ENCODE measurements at regions not wholly inside any gene's neighbourhood (a gene's known extent, or its start where the extent isn't known, plus 50 kb on each side); places are given as distances from the start of the nearest gene placed in this dataset.

DNA sequence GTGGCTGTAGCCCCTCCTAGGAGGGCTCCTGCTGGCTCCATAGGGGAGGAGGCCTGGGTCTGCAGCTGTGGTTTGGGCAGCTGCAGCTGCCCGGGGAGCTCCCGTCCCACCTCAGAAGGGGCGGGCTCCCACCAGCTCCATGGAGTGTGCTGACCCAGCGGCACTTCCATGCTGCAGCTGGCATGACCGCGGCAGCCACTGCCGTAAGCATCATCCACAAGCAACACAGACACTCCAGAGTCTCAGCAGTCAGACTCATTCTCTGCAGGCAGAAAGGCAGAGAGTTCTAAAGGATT lies 660.1 kb upstream of the RAB6C start:
- Histone ChIP-seq H3K79me2 (no peaks in the 10 kb centered on the region), H3K4me3 (no peak overlapping the region), H3K4me1 (ENCODE audit: insufficient read depth) (no peaks in the 10 kb centered on the region), H2AFZ (no peak overlapping the region), H3K27ac (no peak overlapping the region), H3K36me3 (replicated peaks; ENCODE audit: insufficient read depth, low read depth) (no peaks in the 10 kb centered on the region), H3K27me3 (no peaks in the 10 kb centered on the region), H3K4me2 (peak overlapping the region; percentile 69), H3K9me3 (ENCODE audit: low read depth) (no peaks in the 10 kb centered on the region), H3K9me2 (replicated peaks; ENCODE audit: insufficient read depth) (no peaks in the 10 kb centered on the region), H4K20me1 (ENCODE audit: insufficient read depth, poor library complexity, severe bottlenecking) (no peaks in the 10 kb centered on the region)
- no peak for DNase-seq (ENCODE audit: low spot score)
- no peak for TF ChIP-seq EZH2 (IDR thresholded peaks at IDR 0.05; ENCODE audit: borderline replicate concordance)
- TF ChIP-seq, protein P1, sequence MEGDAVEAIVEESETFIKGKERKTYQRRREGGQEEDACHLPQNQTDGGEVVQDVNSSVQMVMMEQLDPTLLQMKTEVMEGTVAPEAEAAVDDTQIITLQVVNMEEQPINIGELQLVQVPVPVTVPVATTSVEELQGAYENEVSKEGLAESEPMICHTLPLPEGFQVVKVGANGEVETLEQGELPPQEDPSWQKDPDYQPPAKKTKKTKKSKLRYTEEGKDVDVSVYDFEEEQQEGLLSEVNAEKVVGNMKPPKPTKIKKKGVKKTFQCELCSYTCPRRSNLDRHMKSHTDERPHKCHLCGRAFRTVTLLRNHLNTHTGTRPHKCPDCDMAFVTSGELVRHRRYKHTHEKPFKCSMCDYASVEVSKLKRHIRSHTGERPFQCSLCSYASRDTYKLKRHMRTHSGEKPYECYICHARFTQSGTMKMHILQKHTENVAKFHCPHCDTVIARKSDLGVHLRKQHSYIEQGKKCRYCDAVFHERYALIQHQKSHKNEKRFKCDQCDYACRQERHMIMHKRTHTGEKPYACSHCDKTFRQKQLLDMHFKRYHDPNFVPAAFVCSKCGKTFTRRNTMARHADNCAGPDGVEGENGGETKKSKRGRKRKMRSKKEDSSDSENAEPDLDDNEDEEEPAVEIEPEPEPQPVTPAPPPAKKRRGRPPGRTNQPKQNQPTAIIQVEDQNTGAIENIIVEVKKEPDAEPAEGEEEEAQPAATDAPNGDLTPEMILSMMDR (IDR thresholded peaks at IDR 0.05; ENCODE audit: poor library complexity) = no peak
- no peak for TF ChIP-seq EZH2phosphoT487 (IDR thresholded peaks at IDR 0.05; ENCODE audit: low read depth, severe bottlenecking, unreplicated experiment)
- WGBS (ENCODE audit: low lambda C conversion rate, missing lambda C conversion rate) = 71% methylated on average over 7 of the region's 7 CpGs

DNA sequence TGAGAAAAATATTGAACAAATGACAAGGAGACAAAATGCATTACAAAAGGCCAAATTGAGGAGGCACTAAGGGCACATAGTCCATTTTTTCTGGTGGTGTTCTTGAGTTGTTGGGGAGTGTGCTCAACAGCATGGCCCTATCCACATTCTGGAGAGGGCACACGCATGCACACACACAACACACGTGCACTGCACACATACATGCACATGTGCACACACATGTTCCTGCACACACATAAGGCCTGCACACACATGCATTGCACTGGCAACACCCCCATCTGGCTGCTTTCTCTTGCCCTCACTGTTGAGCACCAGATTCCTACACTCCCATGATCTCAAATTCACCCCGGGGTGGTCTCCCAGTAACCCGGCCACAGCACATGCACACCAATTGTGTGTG lies 659.2 kb upstream of the RAB6C start:
- WGBS (ENCODE audit: low lambda C conversion rate, missing lambda C conversion rate) = 92% methylated on average over 4 of the region's 4 CpGs
- Histone ChIP-seq H3K27me3 (no peaks in the 10 kb centered on the region), H3K4me2 (no peak overlapping the region)

DNA sequence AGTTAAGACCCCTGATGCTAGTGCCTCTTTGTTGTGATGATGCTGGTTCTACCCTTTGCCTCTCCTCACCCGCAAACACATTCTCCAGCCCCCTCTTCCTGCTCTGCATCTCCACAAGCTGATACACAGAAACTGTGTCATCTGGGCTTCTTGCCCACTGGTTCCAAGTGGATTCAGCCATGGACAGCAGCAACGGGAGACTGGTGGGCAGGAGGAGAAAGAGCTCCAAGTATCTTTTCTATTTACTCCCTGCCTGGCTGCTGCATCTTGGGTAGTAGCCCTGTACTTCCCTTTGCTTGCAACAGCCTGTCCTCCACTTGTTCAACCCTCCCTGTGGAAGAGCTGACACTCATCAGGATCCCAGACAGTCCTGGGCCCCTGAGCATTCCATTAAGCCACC lies 655.1 kb upstream of the RAB6C start:
- Histone ChIP-seq H3K4me2 (no peak overlapping the region), H4K20me1 (ENCODE audit: insufficient read depth, poor library complexity, severe bottlenecking) (no peaks in the 10 kb centered on the region), H3K4me3 (no peak overlapping the region), H3K79me2 (no peaks in the 10 kb centered on the region), H3K27me3 (no peaks in the 10 kb centered on the region), H3K4me1 (ENCODE audit: insufficient read depth) (no peaks in the 10 kb centered on the region), H3K9me2 (replicated peaks; ENCODE audit: insufficient read depth) (no peaks in the 10 kb centered on the region), H2AFZ (no peak overlapping the region), H3K9me3 (ENCODE audit: low read depth) (no peaks in the 10 kb centered on the region), H3K36me3 (replicated peaks; ENCODE audit: insufficient read depth, low read depth) (no peaks in the 10 kb centered on the region), H3K27ac (no peak overlapping the region)
- WGBS (ENCODE audit: low lambda C conversion rate, missing lambda C conversion rate) = 85% methylated on average over 2 of the region's 2 CpGs
- no peak for DNase-seq (ENCODE audit: low spot score)
- TF ChIP-seq EZH2 (IDR thresholded peaks at IDR 0.05; ENCODE audit: borderline replicate concordance) (no peak), EZH2phosphoT487 (IDR thresholded peaks at IDR 0.05; ENCODE audit: low read depth, severe bottlenecking, unreplicated experiment) (no peak)
- TF ChIP-seq, protein P1 (IDR thresholded peaks at IDR 0.05; ENCODE audit: poor library complexity) = no peak

More for the DNA sequence above, 659.2 kb upstream of the RAB6C start:
- no peak overlapping the region for H2AFZ ChIP-seq
- no peaks in the 10 kb centered on the region for H3K9me3 ChIP-seq (ENCODE audit: low read depth)
- no peaks in the 10 kb centered on the region for H3K36me3 ChIP-seq (replicated peaks; ENCODE audit: insufficient read depth, low read depth)
- H3K27ac ChIP-seq = no peak overlapping the region
- no peaks in the 10 kb centered on the region for H3K9me2 ChIP-seq (replicated peaks; ENCODE audit: insufficient read depth)
- no peaks in the 10 kb centered on the region for H3K79me2 ChIP-seq
- H3K4me1 ChIP-seq (ENCODE audit: insufficient read depth) = no peaks in the 10 kb centered on the region
- TF ChIP-seq, protein P1 (IDR thresholded peaks at IDR 0.05; ENCODE audit: poor library complexity) = no peak
- TF ChIP-seq EZH2 (IDR thresholded peaks at IDR 0.05; ENCODE audit: borderline replicate concordance) (no peak), EZH2phosphoT487 (IDR thresholded peaks at IDR 0.05; ENCODE audit: low read depth, severe bottlenecking, unreplicated experiment) (no peak)
- H4K20me1 ChIP-seq (ENCODE audit: insufficient read depth, poor library complexity, severe bottlenecking) = no peaks in the 10 kb centered on the region
- no peak overlapping the region for H3K4me3 ChIP-seq
- DNase-seq (ENCODE audit: low spot score) = no peak

- H3K4me2 ChIP-seq = no peak overlapping the region
- H4K20me1 ChIP-seq (ENCODE audit: insufficient read depth, poor library complexity, severe bottlenecking) = no peaks in the 10 kb centered on the region
- no peak for TF ChIP-seq EZH2 (IDR thresholded peaks at IDR 0.05; ENCODE audit: borderline replicate concordance)
- TF ChIP-seq, protein P1 (IDR thresholded peaks at IDR 0.05; ENCODE audit: poor library complexity) = no peak
- TF ChIP-seq EZH2phosphoT487 (IDR thresholded peaks at IDR 0.05; ENCODE audit: low read depth, severe bottlenecking, unreplicated experiment) = no peak
- no peaks in the 10 kb centered on the region for H3K9me3 ChIP-seq (ENCODE audit: low read depth)
- no peak overlapping the region for H2AFZ ChIP-seq
- no peaks in the 10 kb centered on the region for H3K79me2 ChIP-seq
- no peaks in the 10 kb centered on the region for H3K4me1 ChIP-seq (ENCODE audit: insufficient read depth)
- no peaks in the 10 kb centered on the region for H3K27me3 ChIP-seq
- H3K9me2 ChIP-seq (replicated peaks; ENCODE audit: insufficient read depth) = no peaks in the 10 kb centered on the region
- DNase-seq (ENCODE audit: low spot score) = no peak
- H3K27ac ChIP-seq = no peak overlapping the region
- WGBS (ENCODE audit: low lambda C conversion rate, missing lambda C conversion rate) = 95% methylated on average over 2 of the region's 2 CpGs
- H3K4me3 ChIP-seq = no peak overlapping the region
- H3K36me3 ChIP-seq (replicated peaks; ENCODE audit: insufficient read depth, low read depth) = no peaks in the 10 kb centered on the region
These were observed 654.3 kb upstream of the RAB6C start for GRCh38 chr2:129325151-129325550.
